Mucosa of rectum (tissue), 2 donors: ENCODE measurements at regions not wholly inside any gene's neighbourhood (a gene's known extent, or its start where the extent isn't known, plus 50 kb on each side); places are given as distances from the start of the nearest gene placed in this dataset.

Source experiments
- H3K27ac ChIP-seq, 2 donors: one replicate each; pipeline ENCODE4 v1.7.0; 2013; ENCODE audit warnings: inconsistent platforms in 2 of 2, low read depth in 2 of 2, low read length in 2 of 2
- H3K27me3 ChIP-seq, 2 donors: one replicate each; pipeline ENCODE4 v1.7.0; 2013; ENCODE audit warnings: low read length in 2 of 2; ENCODE audit not compliant: control insufficient read depth in 2 of 2, insufficient read depth in 2 of 2
- H3K36me3 ChIP-seq, 2 donors: one replicate each; pipeline ENCODE4 v1.7.0; 2013; ENCODE audit warnings: low read length in 2 of 2; ENCODE audit not compliant: control insufficient read depth in 2 of 2, insufficient read depth in 2 of 2
- H3K4me1 ChIP-seq, 2 donors: one replicate each; pipeline ENCODE4 v1.7.0; 2013; ENCODE audit warnings: low read length in 2 of 2, mild to moderate bottlenecking in 1 of 2; ENCODE audit not compliant: control insufficient read depth in 2 of 2, insufficient read depth in 2 of 2
- H3K4me3 ChIP-seq, 2 donors: one replicate each; pipeline ENCODE4 v1.7.0; 2013; ENCODE audit warnings: low read length in 2 of 2
- H3K9ac ChIP-seq, 2 donors: one replicate each; pipeline ENCODE4 v1.7.0; 2013; ENCODE audit warnings: low read length in 2 of 2, low read depth in 1 of 2, mild to moderate bottlenecking in 1 of 2
- H3K9me3 ChIP-seq, 2 donors: one replicate each; pipeline ENCODE4 v1.7.0; 2013; ENCODE audit warnings: low read length in 2 of 2; ENCODE audit not compliant: control insufficient read depth in 2 of 2
- donor health status: healthy.
- donor health status: Normal muscosa, but diverticular disease.

- H3K9me3 ChIP-seq: no peaks in the 10 kb centered on the region
- no peak overlapping the region for H3K4me3 ChIP-seq
- no peak overlapping the region for H3K9ac ChIP-seq
- no peaks in the 10 kb centered on the region for H3K27me3 ChIP-seq
- H3K27ac ChIP-seq: no peak overlapping the region
- peaks cover 3 to 5% of the 10 kb centered on the region in 2 donors for H3K4me1 ChIP-seq
- H3K36me3 ChIP-seq: no peaks in the 10 kb centered on the region
Measured at GRCh38 chr2:39499336-39499735, 62.3 kb upstream of the MAP4K3 start.

- no peak overlapping the region for H3K27ac ChIP-seq
- no peak overlapping the region for H3K9ac ChIP-seq
- no peaks in the 10 kb centered on the region for H3K27me3 ChIP-seq
- peaks cover 3 to 5% of the 10 kb centered on the region in 2 donors for H3K4me1 ChIP-seq
- no peaks in the 10 kb centered on the region for H3K9me3 ChIP-seq
- H3K36me3 ChIP-seq: no peaks in the 10 kb centered on the region
- H3K4me3 ChIP-seq: no peak overlapping the region
Measured at GRCh38 chr2:39501412-39501811, 64.3 kb upstream of the MAP4K3 start.

GRCh38 chr2:39503277-39503676 is 66.2 kb upstream of the MAP4K3 start:
- no peak overlapping the region for H3K27ac ChIP-seq

DNA sequence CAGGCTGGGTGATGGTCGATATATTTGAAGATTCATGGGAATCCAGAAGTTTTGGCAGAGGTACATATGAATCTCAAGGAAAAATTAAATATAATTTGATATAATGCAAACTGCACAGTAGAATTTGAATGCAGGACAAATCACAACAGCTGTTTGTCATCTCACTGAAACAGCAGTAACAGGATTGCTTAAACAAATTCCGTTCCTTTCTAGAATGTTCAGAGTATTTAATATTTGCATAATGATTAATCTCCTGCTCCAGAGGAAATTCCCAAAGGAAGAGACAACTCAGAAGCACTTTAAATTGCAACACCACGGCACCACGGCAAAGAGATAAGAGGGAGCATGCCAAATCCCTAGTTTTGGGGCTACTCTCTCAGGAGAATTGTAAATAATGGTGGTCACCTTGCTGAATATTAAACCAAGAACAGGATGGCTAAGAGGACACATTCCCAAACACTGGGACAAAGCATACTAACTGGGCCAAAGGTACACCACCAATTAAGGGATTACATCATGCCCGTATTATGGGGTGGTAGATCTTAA is 67.8 kb upstream of the MAP4K3 start:
- H3K36me3 ChIP-seq: no peaks in the 10 kb centered on the region
- H3K9me3 ChIP-seq: no peaks in the 10 kb centered on the region
- no peak overlapping the region for H3K9ac ChIP-seq
- no peak overlapping the region for H3K27ac ChIP-seq
- H3K4me3 ChIP-seq: peak overlapping the region in 1 of 2 donors; percentile 14
- peaks cover 0 to 3% of the 10 kb centered on the region in 2 donors for H3K4me1 ChIP-seq
- no peaks in the 10 kb centered on the region for H3K27me3 ChIP-seq

More at GRCh38 chr2:39503277-39503676, 66.2 kb upstream of the MAP4K3 start:
- H3K4me3 ChIP-seq: no peak overlapping the region
- H3K9ac ChIP-seq: no peak overlapping the region
- H3K4me1 ChIP-seq: peaks cover 3 to 5% of the 10 kb centered on the region in 2 donors
- no peaks in the 10 kb centered on the region for H3K9me3 ChIP-seq
- no peaks in the 10 kb centered on the region for H3K27me3 ChIP-seq
- no peaks in the 10 kb centered on the region for H3K36me3 ChIP-seq

DNA sequence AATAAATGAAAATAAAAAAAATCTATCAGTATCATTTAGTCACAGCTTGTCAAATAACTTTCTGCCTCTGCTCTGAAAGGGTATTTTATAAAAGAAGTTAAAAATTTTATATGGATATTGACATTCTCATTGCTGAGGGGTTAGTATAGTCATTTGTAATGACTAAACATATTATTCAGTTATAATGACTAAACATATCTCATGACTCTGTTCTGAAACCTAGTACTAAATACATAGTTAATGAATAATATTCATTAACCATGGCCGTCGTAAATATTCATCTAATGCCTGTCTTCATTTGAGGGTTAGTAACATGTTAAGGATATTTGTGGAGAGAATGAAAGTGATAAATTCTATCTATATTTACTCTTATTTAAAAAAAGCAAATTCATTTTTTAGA is 69.1 kb upstream of the MAP4K3 start:
- Histone ChIP-seq H3K4me3 (no peak overlapping the region), H3K9me3 (no peaks in the 10 kb centered on the region), H3K27me3 (no peaks in the 10 kb centered on the region), H3K27ac (no peak overlapping the region), H3K9ac (no peak overlapping the region), H3K4me1 (peaks cover 0 to 6% of the 10 kb centered on the region in 2 donors), H3K36me3 (no peaks in the 10 kb centered on the region)

- Histone ChIP-seq H3K9ac (no peak overlapping the region), H3K9me3 (no peaks in the 10 kb centered on the region), H3K4me3 (no peak overlapping the region), H3K36me3 (no peaks in the 10 kb centered on the region), H3K27me3 (no peaks in the 10 kb centered on the region), H3K4me1 (peaks cover 4 to 14% of the 10 kb centered on the region in 2 donors), H3K27ac (no peak overlapping the region)
Measured at GRCh38 chr2:39508198-39508597, 71.1 kb upstream of the MAP4K3 start.

DNA sequence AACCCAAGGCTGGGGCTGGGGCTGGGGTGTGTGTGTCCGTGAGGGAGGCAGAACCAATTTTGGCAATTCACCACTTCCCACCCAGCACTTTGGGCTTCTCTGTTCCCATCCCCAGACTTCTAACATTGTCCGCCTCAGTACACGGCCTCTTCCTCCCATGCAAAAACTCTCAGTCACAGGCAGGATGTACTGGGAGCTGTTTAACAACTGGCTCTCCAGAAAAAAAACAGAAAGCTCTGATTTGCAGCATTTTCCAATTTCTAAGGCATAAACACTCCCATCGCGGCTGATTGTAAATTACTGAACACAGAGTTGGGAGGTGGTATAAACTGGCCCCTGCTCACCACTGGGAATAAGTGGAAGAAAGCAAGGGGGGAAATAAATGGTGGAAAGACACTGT is 73.1 kb upstream of the MAP4K3 start:
- Histone ChIP-seq H3K36me3 (no peaks in the 10 kb centered on the region), H3K27ac (no peak overlapping the region), H3K9ac (no peak overlapping the region), H3K4me3 (no peak overlapping the region), H3K4me1 (peaks cover 4 to 15% of the 10 kb centered on the region in 2 donors), H3K9me3 (no peaks in the 10 kb centered on the region), H3K27me3 (no peaks in the 10 kb centered on the region)

GRCh38 chr2:39511219-39511604 is 74.1 kb upstream of the MAP4K3 start:
- Histone ChIP-seq H3K36me3 (no peaks in the 10 kb centered on the region), H3K4me3 (no peak overlapping the region), H3K27me3 (no peaks in the 10 kb centered on the region), H3K27ac (no peak overlapping the region), H3K9me3 (no peaks in the 10 kb centered on the region), H3K9ac (no peak overlapping the region), H3K4me1 (peaks cover 4 to 15% of the 10 kb centered on the region in 2 donors)

DNA sequence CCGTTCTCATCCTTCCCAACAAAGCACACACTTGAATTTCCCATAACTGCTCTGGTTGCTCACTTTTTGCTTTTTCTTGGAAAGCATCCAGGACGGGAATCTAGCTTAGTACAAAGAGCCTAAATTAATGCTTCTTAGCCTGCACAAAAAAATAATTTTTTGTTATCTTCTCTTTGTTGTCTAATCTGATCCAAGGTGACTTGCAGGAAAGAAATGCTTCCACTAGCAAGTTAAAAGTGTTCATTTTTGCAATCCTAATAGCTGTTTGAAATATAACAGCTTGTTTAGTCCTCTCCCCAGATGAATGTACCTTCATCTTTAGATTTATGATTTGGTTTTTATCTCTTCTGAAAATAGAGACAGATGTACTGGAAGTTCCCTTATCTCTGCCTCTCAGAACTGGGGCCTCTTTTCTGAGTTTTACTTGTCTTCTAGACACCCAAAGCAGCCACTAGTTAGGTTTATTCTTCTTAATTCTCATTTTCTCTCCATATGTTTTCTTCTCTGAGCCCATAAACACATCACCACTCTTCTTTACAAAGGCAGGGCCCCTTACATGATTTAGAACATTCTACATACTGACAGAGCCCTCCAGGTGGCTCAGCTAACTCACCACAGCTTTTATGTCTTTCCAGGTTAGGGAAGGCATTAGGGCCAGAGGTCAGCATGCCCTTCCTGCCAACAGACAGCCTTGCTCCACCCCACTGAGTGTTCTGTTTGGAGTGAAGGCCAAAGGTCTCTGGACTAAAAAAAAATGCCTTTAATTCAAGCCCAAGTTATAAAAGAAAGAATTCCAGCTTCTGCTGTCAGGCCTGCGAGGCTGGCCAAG is 74.7 kb upstream of the MAP4K3 start:
- Histone ChIP-seq H3K36me3 (no peaks in the 10 kb centered on the region), H3K9ac (no peak overlapping the region), H3K4me1 (peaks cover 4 to 15% of the 10 kb centered on the region in 2 donors), H3K9me3 (no peaks in the 10 kb centered on the region), H3K27ac (peak overlapping the region; percentile 15 to 49), H3K27me3 (no peaks in the 10 kb centered on the region), H3K4me3 (no peak overlapping the region)

GRCh38 chr2:39512434-39512935 is 75.4 kb upstream of the MAP4K3 start:
- Histone ChIP-seq H3K27ac (peak overlapping the region in 1 of 2 donors; percentile 49), H3K27me3 (no peaks in the 10 kb centered on the region), H3K9me3 (no peaks in the 10 kb centered on the region), H3K4me1 (peaks cover 4 to 15% of the 10 kb centered on the region in 2 donors), H3K9ac (no peak overlapping the region), H3K4me3 (no peak overlapping the region), H3K36me3 (no peaks in the 10 kb centered on the region)
